ENCODE measurements at regions not wholly inside any gene's neighbourhood (a gene's known extent, or its start where the extent isn't known, plus 50 kb on each side); places are given as distances from the start of the nearest gene placed in this dataset.

- DNase-seq: no peak
Measured at GRCh38 chr4:136934601-136935000, 597.7 kb downstream of the PCDH18 start.

GRCh38 chr4:136931781-136932180, 600.5 kb downstream of the PCDH18 start:
- no peak for DNase-seq

GRCh38 chr4:136928957-136929411, 603.3 kb downstream of the PCDH18 start:
- no peak for DNase-seq

GRCh38 chr4:136927172-136927571, 605.1 kb downstream of the PCDH18 start:
- no peak for DNase-seq

- no peak for DNase-seq
Measured at GRCh38 chr4:136925203-136925602, 607.1 kb downstream of the PCDH18 start.

GRCh38 chr4:136922066-136922465, 610.2 kb downstream of the PCDH18 start:
- DNase-seq: no peak

GRCh38 chr4:136920092-136920881, 612.0 kb downstream of the PCDH18 start:
- no peak for DNase-seq

- DNase-seq: no peak
Measured at GRCh38 chr4:136918772-136919171, 613.5 kb downstream of the PCDH18 start.

- no peak for DNase-seq
Measured at GRCh38 chr4:136917312-136918110, 614.8 kb downstream of the PCDH18 start.

GRCh38 chr4:136909626-136910025, 622.7 kb downstream of the PCDH18 start:
- no peak for DNase-seq

GRCh38 chr4:136908122-136908521, 624.2 kb downstream of the PCDH18 start:
- no peak for DNase-seq

GRCh38 chr4:136900696-136901095, 631.6 kb downstream of the PCDH18 start:
- DNase-seq: no peak

- DNase-seq: no peak
Measured at GRCh38 chr4:136898590-136899248, 633.6 kb downstream of the PCDH18 start.

GRCh38 chr4:136893573-136893972, 638.7 kb downstream of the PCDH18 start:
- no peak for DNase-seq

- no peak for DNase-seq
Measured at GRCh38 chr4:136881666-136882065, 650.6 kb downstream of the PCDH18 start.

- no peak for DNase-seq
Measured at GRCh38 chr4:136873555-136873954, 658.7 kb downstream of the PCDH18 start.

GRCh38 chr4:136867465-136867864, 664.8 kb downstream of the PCDH18 start:
- no peak for DNase-seq

GRCh38 chr4:136865526-136865925, 666.8 kb downstream of the PCDH18 start:
- DNase-seq: peak in 1 of 51 donors; percentile 12

- DNase-seq: peak in 12 of 51 donors; percentile 1 to 66 (median 8)
Measured at GRCh38 chr4:136864604-136865185, 667.6 kb downstream of the PCDH18 start.

- DNase-seq: peak in 2 of 51 donors; percentile 1 to 41
Measured at GRCh38 chr4:136863756-136864155, 668.5 kb downstream of the PCDH18 start.

GRCh38 chr4:136862653-136863052, 669.6 kb downstream of the PCDH18 start:
- no peak for DNase-seq

- DNase-seq: no peak
Measured at GRCh38 chr4:136861091-136861490, 671.2 kb downstream of the PCDH18 start.
